Kidney epithelial cell (primary cell): ENCODE measurements at regions not wholly inside any gene's neighbourhood (a gene's known extent, or its start where the extent isn't known, plus 50 kb on each side); places are given as distances from the start of the nearest gene placed in this dataset.

Source experiments
- DNase-seq: peaks from one replicate; pipeline ENCODE4 v3.0.0-alpha.2; 2010; ENCODE audit warnings: low read depth
- H3K27me3 ChIP-seq: 2 replicates; pipeline ENCODE4 v1.6.0; 2011; ENCODE audit warnings: low read length; ENCODE audit not compliant: control insufficient read depth, insufficient read depth
- H3K36me3 ChIP-seq: 2 replicates; pipeline ENCODE4 v1.5.1; 2011; ENCODE audit warnings: low read length; ENCODE audit not compliant: control insufficient read depth, insufficient read depth
- H3K4me3 ChIP-seq: 2 replicates; pipeline ENCODE4 v1.5.1; 2011; ENCODE audit warnings: low read depth, mild to moderate bottlenecking, control low read depth, low read length
- TF ChIP-seq, protein P1 (sequence below): IDR thresholded peaks from 2 replicates; pipeline ENCODE4 v1.5.1; 2011; ENCODE audit warnings: mild to moderate bottlenecking, moderate library complexity, low read length, control low read depth, inconsistent platforms; ENCODE audit not compliant: insufficient read depth, poor library complexity, severe bottlenecking

DNA sequence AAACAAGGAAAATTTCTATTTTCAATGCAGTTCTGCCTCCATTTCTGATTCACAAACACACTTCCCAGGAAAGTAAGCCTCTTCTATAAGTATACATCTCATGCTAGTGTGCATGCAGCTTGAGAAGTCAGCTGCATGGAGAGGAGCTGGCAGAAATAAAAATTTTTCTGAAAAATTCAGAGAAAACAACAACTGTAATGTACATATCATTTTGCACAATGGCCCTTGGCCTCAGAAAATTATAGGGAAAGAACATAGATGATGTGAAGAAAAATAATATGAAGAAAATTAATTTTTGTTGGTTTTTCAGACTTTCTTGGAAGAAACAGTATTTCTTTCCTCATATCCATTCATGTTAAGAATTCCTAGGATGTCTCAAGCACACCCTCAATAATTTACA is 277.8 kb upstream of the ADRA1B start:
- DNase-seq, result no peak
- H3K27me3 ChIP-seq, result no peaks in the 10 kb centered on the region
- no peaks in the 10 kb centered on the region for H3K36me3 ChIP-seq
- TF ChIP-seq, protein P1, sequence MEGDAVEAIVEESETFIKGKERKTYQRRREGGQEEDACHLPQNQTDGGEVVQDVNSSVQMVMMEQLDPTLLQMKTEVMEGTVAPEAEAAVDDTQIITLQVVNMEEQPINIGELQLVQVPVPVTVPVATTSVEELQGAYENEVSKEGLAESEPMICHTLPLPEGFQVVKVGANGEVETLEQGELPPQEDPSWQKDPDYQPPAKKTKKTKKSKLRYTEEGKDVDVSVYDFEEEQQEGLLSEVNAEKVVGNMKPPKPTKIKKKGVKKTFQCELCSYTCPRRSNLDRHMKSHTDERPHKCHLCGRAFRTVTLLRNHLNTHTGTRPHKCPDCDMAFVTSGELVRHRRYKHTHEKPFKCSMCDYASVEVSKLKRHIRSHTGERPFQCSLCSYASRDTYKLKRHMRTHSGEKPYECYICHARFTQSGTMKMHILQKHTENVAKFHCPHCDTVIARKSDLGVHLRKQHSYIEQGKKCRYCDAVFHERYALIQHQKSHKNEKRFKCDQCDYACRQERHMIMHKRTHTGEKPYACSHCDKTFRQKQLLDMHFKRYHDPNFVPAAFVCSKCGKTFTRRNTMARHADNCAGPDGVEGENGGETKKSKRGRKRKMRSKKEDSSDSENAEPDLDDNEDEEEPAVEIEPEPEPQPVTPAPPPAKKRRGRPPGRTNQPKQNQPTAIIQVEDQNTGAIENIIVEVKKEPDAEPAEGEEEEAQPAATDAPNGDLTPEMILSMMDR, result no peak
- H3K4me3 ChIP-seq, result no peak overlapping the region

DNA sequence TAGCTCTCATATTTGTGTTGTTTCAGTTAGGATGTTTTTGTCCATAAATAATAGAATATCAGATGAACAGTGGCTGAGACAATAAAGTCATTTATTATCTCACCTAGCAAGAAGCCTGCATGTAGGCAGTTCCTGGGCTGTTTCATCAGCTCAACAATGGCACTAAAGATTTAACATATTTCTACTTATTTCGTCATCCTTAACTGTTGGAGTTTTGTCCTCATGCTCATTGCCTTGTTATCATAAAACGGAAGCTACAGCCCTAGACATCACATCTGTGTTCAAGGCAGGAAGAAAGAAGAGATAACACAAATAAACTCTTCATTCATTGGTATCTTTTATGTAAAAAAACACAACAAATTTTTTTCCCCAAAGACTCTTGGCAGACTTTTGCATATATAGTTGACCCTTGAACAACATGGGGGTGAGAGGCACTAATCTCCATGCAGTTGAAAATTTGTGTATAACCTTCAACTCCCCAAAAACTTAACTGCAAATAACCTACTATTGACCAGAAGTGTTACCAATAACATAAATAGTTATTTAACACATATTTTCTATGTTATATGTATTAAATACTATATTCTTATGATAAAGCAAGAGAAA is 277.2 kb upstream of the ADRA1B start:
- Histone ChIP-seq H3K4me3 (no peak overlapping the region), H3K36me3 (no peaks in the 10 kb centered on the region), H3K27me3 (no peaks in the 10 kb centered on the region)
- DNase-seq, result no peak
- TF ChIP-seq, protein P1, result no peak

DNA sequence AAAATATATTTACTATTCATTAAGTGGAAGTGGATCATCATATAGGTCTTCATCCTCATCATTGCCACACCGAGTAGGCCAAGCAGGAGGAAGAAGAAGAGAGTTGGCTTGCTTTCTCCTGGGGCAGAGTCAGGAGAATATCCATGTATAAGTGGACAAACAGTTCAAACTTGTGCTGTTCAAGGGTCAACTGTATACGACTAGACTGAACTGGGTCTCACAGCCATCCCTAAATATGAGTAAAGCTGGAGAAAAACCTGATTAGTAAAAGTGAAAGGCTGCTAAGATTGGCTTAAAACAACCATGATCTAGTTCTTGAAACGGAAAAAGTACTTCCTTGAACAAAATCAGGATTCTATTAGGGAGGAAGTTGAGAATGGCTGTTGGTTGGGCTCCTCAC is 276.7 kb upstream of the ADRA1B start:
- no peak for DNase-seq
- H3K36me3 ChIP-seq, result no peaks in the 10 kb centered on the region
- H3K27me3 ChIP-seq, result no peaks in the 10 kb centered on the region
- TF ChIP-seq, protein P1, result no peak
- no peak overlapping the region for H3K4me3 ChIP-seq

DNA sequence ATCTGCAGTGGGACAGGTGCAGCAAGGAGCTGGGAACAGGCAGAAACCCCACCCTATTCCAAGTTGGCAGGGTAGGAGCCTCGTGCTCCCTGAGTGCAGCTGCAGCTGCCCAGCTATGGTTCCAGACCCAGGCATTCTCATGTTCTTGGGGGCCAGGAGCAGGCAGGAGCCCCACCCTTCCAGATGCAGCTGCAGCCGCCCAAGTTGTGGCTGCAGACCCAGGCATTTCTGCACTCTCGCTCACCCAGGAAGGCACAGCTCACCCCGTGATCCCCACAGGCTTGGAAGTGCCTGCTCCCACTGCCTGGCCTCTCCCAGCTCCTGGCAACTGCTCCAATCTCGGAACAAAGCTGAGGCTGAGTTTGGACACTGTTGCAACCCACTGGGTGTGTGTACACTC is 275.8 kb upstream of the ADRA1B start:
- TF ChIP-seq, protein P1, result no peak

DNA sequence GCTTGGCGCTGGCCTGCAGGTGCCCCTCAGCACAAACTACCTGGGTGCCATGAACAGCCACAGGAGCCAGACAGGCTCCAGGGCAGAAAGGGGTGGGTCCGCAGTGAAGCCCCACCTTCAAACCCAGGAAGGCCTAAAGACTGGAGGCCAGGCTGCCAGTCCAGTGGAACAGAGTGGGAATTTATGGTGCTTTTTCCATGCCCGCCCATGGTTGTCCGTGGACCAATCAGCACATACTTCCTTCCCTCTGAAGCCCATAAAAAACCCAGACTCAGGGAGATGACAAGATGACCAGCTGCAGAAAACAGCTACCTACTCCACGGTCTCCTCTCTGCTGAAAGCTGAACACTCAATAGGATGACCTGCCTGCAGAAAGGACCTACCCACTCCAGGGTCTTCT is 275.4 kb upstream of the ADRA1B start:
- no peak for DNase-seq
- Histone ChIP-seq H3K4me3 (no peak overlapping the region), H3K27me3 (no peaks in the 10 kb centered on the region), H3K36me3 (no peaks in the 10 kb centered on the region)
- TF ChIP-seq, protein P1, result no peak

More for the DNA sequence above, 275.8 kb upstream of the ADRA1B start:
- DNase-seq, result no peak
- Histone ChIP-seq H3K27me3 (no peaks in the 10 kb centered on the region), H3K4me3 (no peak overlapping the region), H3K36me3 (no peaks in the 10 kb centered on the region)

DNA sequence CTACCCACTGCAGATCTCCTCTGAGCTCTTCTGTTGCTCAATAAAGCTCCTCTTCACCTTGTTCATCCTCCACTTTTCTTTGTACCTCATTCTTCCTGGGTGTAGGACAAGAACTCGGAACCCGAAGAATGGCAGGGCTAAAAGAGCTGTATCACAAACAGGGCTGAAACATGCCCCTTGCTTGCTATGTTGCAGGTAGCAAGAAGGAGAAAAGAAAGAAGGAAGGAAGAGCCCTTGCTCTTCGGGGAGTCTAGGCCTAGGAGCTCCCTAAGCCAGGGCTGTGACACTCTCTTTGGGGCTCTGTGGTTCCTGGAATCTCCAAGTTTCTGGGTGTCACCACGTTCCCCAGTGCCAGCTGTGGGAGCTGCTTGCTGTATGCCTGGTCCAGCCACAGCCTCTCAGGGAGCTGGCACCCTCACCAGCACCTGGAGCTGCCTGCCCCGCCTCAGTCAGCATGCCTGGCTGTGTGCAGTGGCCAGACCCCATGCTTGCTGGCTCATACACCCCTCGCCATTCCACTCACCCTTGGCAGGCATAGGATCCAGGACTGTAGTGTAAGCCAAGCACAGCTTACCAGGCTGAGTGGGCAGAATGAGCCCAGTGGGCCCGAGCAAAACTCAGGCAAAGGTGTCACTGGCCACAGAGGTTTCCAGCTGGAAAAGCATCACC is 274.8 kb upstream of the ADRA1B start:
- Histone ChIP-seq H3K27me3 (no peaks in the 10 kb centered on the region), H3K4me3 (no peak overlapping the region), H3K36me3 (no peaks in the 10 kb centered on the region)
- DNase-seq, result no peak
- TF ChIP-seq, protein P1, result no peak
